Transverse colon (tissue), 4 donors: ENCODE measurements at regions not wholly inside any gene's neighbourhood (a gene's known extent, or its start where the extent isn't known, plus 50 kb on each side); places are given as distances from the start of the nearest gene placed in this dataset.
"Not testable (repeated sequence)": the region's sequence is repeated elsewhere in the genome, so short reads cannot be mapped to it uniquely, and the experiment has no call there.

ENCODE experiments used
- DNase-seq: peaks from one replicate; pipeline ENCODE4 v3.0.0-alpha.2; 2019
- H3K27ac ChIP-seq, 4 donors: fragments of 200-600 bp; sonication (generic); 2 replicates each; pipeline ENCODE4 v1.5.1; 2016 to 2018; ENCODE audit warnings: inconsistent platforms in 4 of 4
- H3K27me3 ChIP-seq: fragments of 200-600 bp; sonication (generic); 2 replicates; pipeline ENCODE4 v1.5.1; 2017; ENCODE audit warnings: inconsistent platforms
- H3K36me3 ChIP-seq, 4 donors: fragments of 200-600 bp; sonication (generic); 2 replicates each; pipeline ENCODE4 v1.5.1; 2017 to 2019; ENCODE audit warnings: inconsistent platforms in 4 of 4
- H3K4me1 ChIP-seq, 4 donors: fragments of 200-600 bp; sonication (generic); 2 replicates each; pipeline ENCODE4 v1.5.1; 2017 to 2020; ENCODE audit warnings: inconsistent platforms in 4 of 4
- H3K4me3 ChIP-seq, 4 donors: fragments of 200-600 bp; sonication (generic); 1 replicate in 1 of 4; 2 replicates in 3 of 4; pipeline versions ENCODE4 v1.5.1 to v1.6.1; 2017 to 2019; ENCODE audit warnings: inconsistent platforms in 4 of 4
- H3K9me3 ChIP-seq, 2 donors: fragments of 200-600 bp; sonication (generic); 2 replicates each; pipeline ENCODE4 v1.5.1; 2017 to 2019; ENCODE audit warnings: inconsistent platforms in 2 of 2
- EP300 ChIP-seq: sonication (generic); formaldehyde crosslinking; IDR thresholded peaks from one replicate; pipeline ENCODE4 v1.6.1; 2017; ENCODE audit warnings: antibody characterized with exemption, low read depth
- POLR2A ChIP-seq: fragments of 450-650 bp; IDR thresholded peaks from one replicate; pipeline ENCODE4 v1.6.1; 2016; ENCODE audit warnings: antibody characterized with exemption, mild to moderate bottlenecking, moderate library complexity
- POLR2AphosphoS5 ChIP-seq, 3 donors: sonication (generic); formaldehyde crosslinking; IDR thresholded peaks; one replicate each; pipeline ENCODE4 v1.6.1; 2016; ENCODE audit warnings: antibody characterized with exemption in 3 of 3
- WGBS, 2 donors: methylation state at CpG; one replicate each; pipeline ENCODE4 v1.1.5; 2018; ENCODE audit warnings: low coverage in 1 of 2; 5-methylcytosine and 5-hydroxymethylcytosine counted together
- in situ Hi-C, 4 donors: fragments of 200-750 bp; cut with MboI; loops; one replicate each; pipeline versions ENCODE4 v1.15.0 to v1.15.1; 2017; ENCODE audit warnings: low sequenced_read_pairs in 3 of 4, low pct_ligation_motif_present in 1 of 4, low pct_unique_long_range_greater_than_20kb in 1 of 4
- intact Hi-C: fragments of 100-400 bp; cut with DNase I; formaldehyde crosslinking; loops from one replicate; pipeline ENCODE4 v1.15.1; 2023; ENCODE audit warnings: low total_unique reads
- TF ChIP-seq, protein P1 (sequence below), 5 experiments: fragments of 200-600 bp in 3 of 5; fragments of 450-650 bp in 2 of 5; sonication (generic) in 3 of 5; IDR thresholded peaks; 1 replicate in 2 of 5; 2 replicates in 3 of 5; pipeline ENCODE4 v1.5.1; 2016 to 2017; ENCODE audit warnings: antibody characterized with exemption in 5 of 5, inconsistent platforms in 3 of 5, mild to moderate bottlenecking in 2 of 5, moderate library complexity in 1 of 5

GRCh38 chr13:66237411-66238062 lies 992.6 kb downstream of the PCDH9 start:
- H3K4me1 ChIP-seq, result no peaks in the 10 kb centered on the region
- H3K27ac ChIP-seq, result no peak overlapping the region
- H3K27me3 ChIP-seq, result no peaks in the 10 kb centered on the region
- no peak overlapping the region for H3K4me3 ChIP-seq
- WGBS, 2 donors, result 65 to 79% methylated on average over 4 of the region's 4 CpGs
- TF ChIP-seq POLR2AphosphoS5 (IDR thresholded peaks at IDR 0.05), result no peak
- TF ChIP-seq, protein P1, sequence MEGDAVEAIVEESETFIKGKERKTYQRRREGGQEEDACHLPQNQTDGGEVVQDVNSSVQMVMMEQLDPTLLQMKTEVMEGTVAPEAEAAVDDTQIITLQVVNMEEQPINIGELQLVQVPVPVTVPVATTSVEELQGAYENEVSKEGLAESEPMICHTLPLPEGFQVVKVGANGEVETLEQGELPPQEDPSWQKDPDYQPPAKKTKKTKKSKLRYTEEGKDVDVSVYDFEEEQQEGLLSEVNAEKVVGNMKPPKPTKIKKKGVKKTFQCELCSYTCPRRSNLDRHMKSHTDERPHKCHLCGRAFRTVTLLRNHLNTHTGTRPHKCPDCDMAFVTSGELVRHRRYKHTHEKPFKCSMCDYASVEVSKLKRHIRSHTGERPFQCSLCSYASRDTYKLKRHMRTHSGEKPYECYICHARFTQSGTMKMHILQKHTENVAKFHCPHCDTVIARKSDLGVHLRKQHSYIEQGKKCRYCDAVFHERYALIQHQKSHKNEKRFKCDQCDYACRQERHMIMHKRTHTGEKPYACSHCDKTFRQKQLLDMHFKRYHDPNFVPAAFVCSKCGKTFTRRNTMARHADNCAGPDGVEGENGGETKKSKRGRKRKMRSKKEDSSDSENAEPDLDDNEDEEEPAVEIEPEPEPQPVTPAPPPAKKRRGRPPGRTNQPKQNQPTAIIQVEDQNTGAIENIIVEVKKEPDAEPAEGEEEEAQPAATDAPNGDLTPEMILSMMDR (IDR thresholded peaks at IDR 0.05), result no peak
- TF ChIP-seq EP300, result no peak
- TF ChIP-seq POLR2A, result no peak
- no peaks in the 10 kb centered on the region for H3K36me3 ChIP-seq
- intact Hi-C loops (no loop called here), in situ Hi-C loops (no loop called here)
- no peaks in the 10 kb centered on the region for H3K9me3 ChIP-seq
- DNase-seq, result no peak

DNA sequence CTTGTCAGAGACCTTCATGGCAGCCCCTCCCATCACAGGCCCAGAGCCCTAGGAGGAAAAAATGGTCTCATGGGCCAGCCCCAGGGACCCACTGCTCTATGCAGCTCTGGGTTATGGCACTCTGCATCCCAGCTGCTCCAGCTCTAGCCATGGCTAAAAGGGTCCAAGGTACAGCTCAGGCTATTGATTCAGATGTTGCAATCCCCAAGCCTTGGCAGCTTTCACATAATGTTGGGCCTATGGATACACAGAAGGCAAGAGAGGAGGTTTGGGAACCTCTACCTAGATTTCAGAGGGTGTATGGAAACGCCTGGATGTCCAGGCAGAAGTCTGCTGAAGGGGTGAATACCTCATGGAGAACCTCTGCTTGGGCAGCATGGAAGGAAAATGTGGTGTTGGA lies 996.0 kb downstream of the PCDH9 start:
- no peak for TF ChIP-seq POLR2AphosphoS5 (IDR thresholded peaks at IDR 0.05)
- TF ChIP-seq, protein P1 (IDR thresholded peaks at IDR 0.05), result no peak
- no peak for TF ChIP-seq EP300
- TF ChIP-seq POLR2A, result no peak
- in situ Hi-C loops, result no loop called here
- intact Hi-C loops, result no loop called here
- 73% methylated on average over 1 of the region's 1 CpG; no CpG with 5 or more reads in 1 of the 2 donors for WGBS, 2 donors
- H3K36me3 ChIP-seq, result no peaks in the 10 kb centered on the region
- H3K27me3 ChIP-seq, result no peaks in the 10 kb centered on the region
- no peak overlapping the region for H3K4me3 ChIP-seq
- no peaks in the 10 kb centered on the region for H3K4me1 ChIP-seq
- DNase-seq, result no peak
- no peak overlapping the region for H3K27ac ChIP-seq
- no peaks in the 10 kb centered on the region for H3K9me3 ChIP-seq

DNA sequence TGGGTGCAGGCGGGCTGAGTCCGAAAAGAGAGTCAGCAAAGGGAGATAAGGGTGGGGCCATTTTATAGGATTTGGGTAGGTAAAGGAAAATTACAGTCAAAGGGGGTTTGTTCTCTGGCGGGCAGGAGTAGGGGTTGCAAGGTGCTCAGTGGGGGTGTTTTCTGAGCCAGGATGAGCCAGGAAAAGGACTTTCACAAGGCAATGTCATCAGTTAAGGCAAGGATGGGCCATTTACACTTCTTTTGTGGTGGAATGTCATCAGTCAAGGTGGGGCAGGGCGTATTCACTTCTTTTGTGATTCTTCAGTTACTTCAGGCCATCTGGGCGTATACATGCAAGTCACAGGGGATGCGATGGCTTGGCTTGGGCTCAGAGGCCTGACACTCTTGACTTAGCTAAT lies 998.2 kb downstream of the PCDH9 start:
- H3K9me3 ChIP-seq, intact Hi-C loops, H3K36me3 ChIP-seq, H3K4me3 ChIP-seq, in situ Hi-C loops, H3K27ac ChIP-seq, H3K4me1 ChIP-seq, H3K27me3 ChIP-seq, DNase-seq: not testable (repeated sequence)
- whole genome bisulfite sequencing, 2 donors, result 82 to 84% methylated on average over 4 to 6 of the region's 6 CpGs

GRCh38 chr13:66225072-66225471 lies 1005.1 kb downstream of the PCDH9 start:
- in situ Hi-C loops, result no loop called here

More at GRCh38 chr13:66225072-66225471, 1005.1 kb downstream of the PCDH9 start:
- Histone ChIP-seq H3K36me3 (no peaks in the 10 kb centered on the region), H3K4me3 (no peak overlapping the region), H3K4me1 (no peaks in the 10 kb centered on the region), H3K27me3 (no peaks in the 10 kb centered on the region), H3K9me3 (no peaks in the 10 kb centered on the region), H3K27ac (no peak overlapping the region)
- intact Hi-C loops, result no loop called here
- 84 to 90% methylated on average over 1 to 2 of the region's 2 CpGs for WGBS, 2 donors
- no peak for DNase-seq
- no peak for TF ChIP-seq POLR2A
- no peak for TF ChIP-seq POLR2AphosphoS5 (IDR thresholded peaks at IDR 0.05)
- TF ChIP-seq, protein P1 (IDR thresholded peaks at IDR 0.05), result no peak
- no peak for TF ChIP-seq EP300
